ENCODE measurements at regions not wholly inside any gene's neighbourhood (a gene's known extent, or its start where the extent isn't known, plus 50 kb on each side); places are given as distances from the start of the nearest gene placed in this dataset.
A peak's percentile ranks its signal among the peaks of the same experiment; 100 is the strongest.

- intact Hi-C loops (cut with DNase I) = no loop called here
- DNase-seq = no peak
Measured at GRCh38 chr6:14270925-14271788, 153.6 kb downstream of the CD83 start.

- no peak for DNase-seq
- intact Hi-C loops (cut with DNase I) = no loop called here
Measured at GRCh38 chr6:14271789-14272736, 154.5 kb downstream of the CD83 start.

GRCh38 chr6:14272737-14273085 is 155.1 kb downstream of the CD83 start:
- intact Hi-C loops (cut with DNase I) = no loop called here
- no peak for DNase-seq

GRCh38 chr6:14273191-14273590 is 155.6 kb downstream of the CD83 start:
- intact Hi-C loops (cut with DNase I) = no loop called here
- peak in 1 of 42 donors; percentile 7 for DNase-seq

GRCh38 chr6:14274016-14274415 is 156.4 kb downstream of the CD83 start:
- no peak for DNase-seq
- intact Hi-C loops (cut with DNase I) = no loop called here

GRCh38 chr6:14274546-14275492 is 157.2 kb downstream of the CD83 start:
- DNase-seq = peak in 1 of 42 donors; percentile 30
- intact Hi-C loops (cut with DNase I) = no loop called here

- intact Hi-C loops (cut with DNase I) = no loop called here
- DNase-seq = peak in 20 of 42 donors; percentile 5 to 54 (median 26)
Measured at GRCh38 chr6:14275493-14275851, 157.9 kb downstream of the CD83 start.

- intact Hi-C loops (cut with DNase I) = no loop called here
- no peak for DNase-seq
Measured at GRCh38 chr6:14276071-14276470, 158.5 kb downstream of the CD83 start.

- intact Hi-C loops (cut with DNase I) = no loop called here
- no peak for DNase-seq
Measured at GRCh38 chr6:14276667-14277404, 159.3 kb downstream of the CD83 start.

GRCh38 chr6:14277405-14277930 is 159.9 kb downstream of the CD83 start:
- intact Hi-C loops (cut with DNase I) = no loop called here
- DNase-seq = no peak

GRCh38 chr6:14278006-14278405 is 160.4 kb downstream of the CD83 start:
- intact Hi-C loops (cut with DNase I) = no loop called here

GRCh38 chr6:14278446-14278845 is 160.9 kb downstream of the CD83 start:
- no peak for DNase-seq
- intact Hi-C loops (cut with DNase I) = no loop called here

More at GRCh38 chr6:14278006-14278405, 160.4 kb downstream of the CD83 start:
- DNase-seq = no peak

- no peak for DNase-seq
Measured at GRCh38 chr6:14280006-14280510, 162.5 kb downstream of the CD83 start.

GRCh38 chr6:14280766-14281293 is 163.3 kb downstream of the CD83 start:
- intact Hi-C loops (cut with DNase I) = no loop called here
- no peak for DNase-seq

More at GRCh38 chr6:14280006-14280510, 162.5 kb downstream of the CD83 start:
- intact Hi-C loops (cut with DNase I) = no loop called here

- intact Hi-C loops (cut with DNase I) = no loop called here
- no peak for DNase-seq
Measured at GRCh38 chr6:14281811-14282660, 164.5 kb downstream of the CD83 start.

- intact Hi-C loops (cut with DNase I) = no loop called here
Measured at GRCh38 chr6:14282854-14283505, 165.4 kb downstream of the CD83 start.

More at GRCh38 chr6:14282854-14283505, 165.4 kb downstream of the CD83 start:
- DNase-seq = no peak

Data from head of caudate nucleus (tissue), 42 donors.